ENCODE measurements at regions not wholly inside any gene's neighbourhood (a gene's known extent, or its start where the extent isn't known, plus 50 kb on each side); places are given as distances from the start of the nearest gene placed in this dataset.

GRCh38 chr9:88696501-88696900 is 161.5 kb downstream of the NXNL2 start:
- H3K4me1 ChIP-seq (ENCODE audit: control insufficient read depth in 1 of 2, insufficient read depth in 2 of 2, low read length in 2 of 2) = no peaks in the 10 kb centered on the region
- H3K79me2 ChIP-seq (ENCODE audit: insufficient read depth, low read length) = no peaks in the 10 kb centered on the region
- 99% methylated on average over 9 of the region's 9 CpGs for WGBS (ENCODE audit: insufficient coverage)
- H3K36me3 ChIP-seq (replicated peaks in 1 of 2; ENCODE audit: control insufficient read depth in 1 of 2, insufficient read depth in 2 of 2, low read length in 2 of 2) = no peaks in the 10 kb centered on the region
- no peak overlapping the region for H3K27ac ChIP-seq (ENCODE audit: low read depth in 1 of 2, low read length in 2 of 2)
- intact Hi-C loops (cut with micrococcal nuclease) = no loop called here
- peak overlapping the region in 1 of 7 donors; percentile 26 for H3K27ac Mint-ChIP-seq
- H3K4me2 ChIP-seq (replicated peaks; ENCODE audit: extremely low read depth, low read length, poor library complexity, severe bottlenecking) = no peak overlapping the region
- peaks cover 3 to 12% (median 6%) of the 10 kb centered on the region in 3 donors for H3K27me3 Mint-ChIP-seq (ENCODE audit: low read depth in 3 of 3)
- H2AFZ ChIP-seq (ENCODE audit: insufficient read depth, low read depth, low read length, poor library complexity, severe bottlenecking) = no peak overlapping the region
- H3K4me1 Mint-ChIP-seq = no peaks in the 10 kb centered on the region
- H3K4me3 Mint-ChIP-seq = no peak overlapping the region
- no peak for TF ChIP-seq CTCF (IDR thresholded peaks at IDR 0.05)
- H3K9me3 ChIP-seq (replicated peaks in 1 of 2; ENCODE audit: control insufficient read depth in 1 of 2, insufficient read depth in 1 of 2, low read length in 2 of 2) = peaks cover 0 to 9% of the 10 kb centered on the region in 2 donors
- no peaks in the 10 kb centered on the region for H3K36me3 Mint-ChIP-seq
- H3K9me3 Mint-ChIP-seq = peaks cover 0 to 13% (median 6%) of the 10 kb centered on the region in 7 donors
- no peak overlapping the region for H3K9ac ChIP-seq (ENCODE audit: insufficient read depth, low read length, poor library complexity, severe bottlenecking)
- H3K27me3 ChIP-seq (ENCODE audit: control insufficient read depth in 2 of 2, insufficient read depth in 2 of 2, low read length in 2 of 2) = no peaks in the 10 kb centered on the region
- no peaks in the 10 kb centered on the region for H4K20me1 ChIP-seq (ENCODE audit: insufficient read depth, low read length)
- no peak overlapping the region for H3K4me3 ChIP-seq (replicated peaks in 1 of 3; ENCODE audit: low read depth in 2 of 3, low read length in 3 of 3)
- DNase-seq = no peak

DNA sequence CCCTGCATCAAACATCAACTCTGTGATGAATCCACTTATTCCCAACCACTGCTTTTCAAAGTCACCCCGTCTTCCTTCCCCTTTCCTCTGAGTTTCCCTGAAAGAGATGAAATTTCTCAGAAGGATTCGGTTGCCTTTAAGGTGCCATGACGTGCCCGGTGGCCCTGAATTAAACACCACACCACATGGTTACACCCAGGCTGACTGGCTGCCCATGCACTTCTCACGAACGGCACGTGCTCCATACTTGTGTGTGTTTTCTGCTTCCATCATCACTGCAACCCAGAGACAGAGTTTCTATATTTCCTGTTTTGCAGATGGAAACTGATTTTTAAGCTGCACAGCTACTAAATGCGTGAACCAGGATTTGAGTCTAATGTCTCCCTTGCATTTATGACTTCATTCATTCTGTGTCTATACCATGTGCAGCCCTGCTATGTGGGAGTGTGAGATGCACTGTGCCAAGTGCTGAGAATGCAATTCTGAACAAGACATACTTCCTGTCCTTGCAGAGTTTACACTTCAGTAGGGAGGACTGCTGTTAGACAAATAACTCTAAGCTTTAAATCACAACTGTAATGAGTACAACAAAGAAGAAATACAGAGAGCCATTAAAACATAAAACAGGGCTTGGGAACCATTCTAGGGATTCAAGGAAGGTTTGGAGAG is 162.9 kb downstream of the NXNL2 start:
- Mint-ChIP-seq H3K36me3 (no peaks in the 10 kb centered on the region), H3K9me3 (peaks cover 0 to 8% (median 6%) of the 10 kb centered on the region in 7 donors), H3K27me3 (ENCODE audit: low read depth in 3 of 3) (peaks cover 3 to 12% (median 6%) of the 10 kb centered on the region in 3 donors), H3K27ac (no peak overlapping the region), H3K4me1 (no peaks in the 10 kb centered on the region), H3K4me3 (no peak overlapping the region)
- Histone ChIP-seq H3K27me3 (ENCODE audit: control insufficient read depth in 2 of 2, insufficient read depth in 2 of 2, low read length in 2 of 2) (no peaks in the 10 kb centered on the region), H3K9me3 (replicated peaks in 1 of 2; ENCODE audit: control insufficient read depth in 1 of 2, insufficient read depth in 1 of 2, low read length in 2 of 2) (peaks cover 0 to 8% of the 10 kb centered on the region in 2 donors), H4K20me1 (ENCODE audit: insufficient read depth, low read length) (no peaks in the 10 kb centered on the region), H3K4me3 (replicated peaks in 1 of 3; ENCODE audit: low read depth in 2 of 3, low read length in 3 of 3) (no peak overlapping the region), H3K9ac (ENCODE audit: insufficient read depth, low read length, poor library complexity, severe bottlenecking) (no peak overlapping the region), H3K4me2 (replicated peaks; ENCODE audit: extremely low read depth, low read length, poor library complexity, severe bottlenecking) (no peak overlapping the region), H2AFZ (ENCODE audit: insufficient read depth, low read depth, low read length, poor library complexity, severe bottlenecking) (no peak overlapping the region), H3K79me2 (ENCODE audit: insufficient read depth, low read length) (no peaks in the 10 kb centered on the region), H3K36me3 (replicated peaks in 1 of 2; ENCODE audit: control insufficient read depth in 1 of 2, insufficient read depth in 2 of 2, low read length in 2 of 2) (no peaks in the 10 kb centered on the region), H3K4me1 (ENCODE audit: control insufficient read depth in 1 of 2, insufficient read depth in 2 of 2, low read length in 2 of 2) (no peaks in the 10 kb centered on the region), H3K27ac (ENCODE audit: low read depth in 1 of 2, low read length in 2 of 2) (no peak overlapping the region)
- DNase-seq = no peak
- TF ChIP-seq CTCF (IDR thresholded peaks at IDR 0.05) = no peak
- intact Hi-C loops (cut with micrococcal nuclease) = no loop called here
- 71% methylated on average over 7 of the region's 8 CpGs for WGBS (ENCODE audit: insufficient coverage)

Measured in CD14-positive monocyte (primary cell).